ENCODE measurements at regions not wholly inside any gene's neighbourhood (a gene's known extent, or its start where the extent isn't known, plus 50 kb on each side); places are given as distances from the start of the nearest gene placed in this dataset.

GRCh38 chr4:100588076-100588475, 70.3 kb upstream of the EMCN start:
- Histone ChIP-seq H4K20me1 (replicated peaks; ENCODE audit: control insufficient read depth, extremely low read depth, insufficient read depth, low read length) (no peaks in the 10 kb centered on the region), H3K4me2 (ENCODE audit: insufficient read depth, low read length) (no peak overlapping the region), H3K9ac (replicated peaks; ENCODE audit: extremely low read depth, insufficient read depth, low read length) (no peak overlapping the region), H3K79me2 (ENCODE audit: control insufficient read depth, insufficient read depth, low read length) (no peaks in the 10 kb centered on the region), H2AFZ (ENCODE audit: low read depth, low read length) (no peak overlapping the region), H3K36me3 (ENCODE audit: control insufficient read depth in 2 of 2, extremely low read depth in 1 of 2, insufficient read depth in 2 of 2, low read length in 2 of 2) (no peaks in the 10 kb centered on the region), H3K27ac (ENCODE audit: insufficient read depth, low read depth, low read length) (no peak overlapping the region), H3K27me3 (ENCODE audit: control insufficient read depth in 2 of 2, insufficient read depth in 2 of 2, low read length in 2 of 2) (no peaks in the 10 kb centered on the region), H3K4me1 (ENCODE audit: control insufficient read depth, extremely low read depth, insufficient read depth, low read length) (no peaks in the 10 kb centered on the region), H3K9me3 (replicated peaks; ENCODE audit: control insufficient read depth, insufficient read depth, low read length) (no peaks in the 10 kb centered on the region), H3K9me1 (replicated peaks; ENCODE audit: control insufficient read depth, extremely low read depth, insufficient read depth, low read length) (no peaks in the 10 kb centered on the region), H3K4me3 (replicated peaks in 1 of 3; ENCODE audit: insufficient read depth in 1 of 3, low read depth in 1 of 3, low read length in 3 of 3) (no peak overlapping the region)
- CTCF ChIA-PET = no interaction called here
- FAIRE-seq (no peak), DNase-seq (ENCODE audit: low read depth, low spot score) (no peak)
- intact Hi-C loops (cut with micrococcal nuclease) = no loop called here
- POLR2A ChIA-PET = no interaction called here
- dilution Hi-C loops (cut with MboI; ENCODE audit: extremely low pct_ligation_motif_present, low sequenced_read_pairs) = no loop called here
- no TSS peak for BruUV-seq (replicated peaks)
- TF ChIP-seq EZH2 (IDR thresholded peaks at IDR 0.05; ENCODE audit: borderline replicate concordance, low read depth, low read length, severe bottlenecking) (no peak), GATA2 (IDR thresholded peaks at IDR 0.05; ENCODE audit: insufficient read depth, insufficient read length, low read depth, low read length) (no peak), MAX (IDR thresholded peaks at IDR 0.05; ENCODE audit: insufficient read depth, insufficient read length) (no peak), FOS (IDR thresholded peaks at IDR 0.05; ENCODE audit: borderline replicate concordance, insufficient read depth, low read length) (no peak), POLR2A (IDR thresholded peaks at IDR 0.05; ENCODE audit: low read depth, low read length) (no peak), MYC (IDR thresholded peaks at IDR 0.05; ENCODE audit: low read depth, low read length) (no peak)
- TF ChIP-seq, protein P1, sequence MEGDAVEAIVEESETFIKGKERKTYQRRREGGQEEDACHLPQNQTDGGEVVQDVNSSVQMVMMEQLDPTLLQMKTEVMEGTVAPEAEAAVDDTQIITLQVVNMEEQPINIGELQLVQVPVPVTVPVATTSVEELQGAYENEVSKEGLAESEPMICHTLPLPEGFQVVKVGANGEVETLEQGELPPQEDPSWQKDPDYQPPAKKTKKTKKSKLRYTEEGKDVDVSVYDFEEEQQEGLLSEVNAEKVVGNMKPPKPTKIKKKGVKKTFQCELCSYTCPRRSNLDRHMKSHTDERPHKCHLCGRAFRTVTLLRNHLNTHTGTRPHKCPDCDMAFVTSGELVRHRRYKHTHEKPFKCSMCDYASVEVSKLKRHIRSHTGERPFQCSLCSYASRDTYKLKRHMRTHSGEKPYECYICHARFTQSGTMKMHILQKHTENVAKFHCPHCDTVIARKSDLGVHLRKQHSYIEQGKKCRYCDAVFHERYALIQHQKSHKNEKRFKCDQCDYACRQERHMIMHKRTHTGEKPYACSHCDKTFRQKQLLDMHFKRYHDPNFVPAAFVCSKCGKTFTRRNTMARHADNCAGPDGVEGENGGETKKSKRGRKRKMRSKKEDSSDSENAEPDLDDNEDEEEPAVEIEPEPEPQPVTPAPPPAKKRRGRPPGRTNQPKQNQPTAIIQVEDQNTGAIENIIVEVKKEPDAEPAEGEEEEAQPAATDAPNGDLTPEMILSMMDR (IDR thresholded peaks at IDR 0.05; ENCODE audit: extremely low read depth in 1 of 2, insufficient read depth in 1 of 2, low read depth in 1 of 2, low read length in 2 of 2) = no peak

DNA sequence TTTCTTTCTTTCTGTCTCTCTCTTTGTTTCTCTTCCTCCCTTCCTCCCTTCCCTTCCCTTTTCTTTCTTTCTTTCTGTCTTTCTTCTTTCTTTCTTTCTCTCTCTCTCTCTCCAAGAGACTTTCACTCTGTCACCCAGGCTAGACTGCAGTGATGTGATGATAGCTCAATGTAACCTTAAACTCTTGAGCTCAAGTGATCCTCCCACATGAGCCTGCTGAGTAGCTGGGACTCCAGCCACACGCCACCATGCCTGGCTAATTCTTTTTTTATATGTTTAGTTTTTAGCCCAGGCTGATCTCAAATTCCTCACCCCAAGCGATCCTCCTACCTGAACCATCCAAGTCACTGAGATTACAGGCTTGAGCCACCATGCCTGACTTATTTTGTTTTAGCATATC, 64.3 kb upstream of the EMCN start:
- H3K4me2 ChIP-seq (ENCODE audit: insufficient read depth, low read length) = no peak overlapping the region
- no peaks in the 10 kb centered on the region for H3K9me1 ChIP-seq (replicated peaks; ENCODE audit: control insufficient read depth, extremely low read depth, insufficient read depth, low read length)
- no peak overlapping the region for H3K4me3 ChIP-seq (replicated peaks in 1 of 3; ENCODE audit: insufficient read depth in 1 of 3, low read depth in 1 of 3, low read length in 3 of 3)
- H3K79me2 ChIP-seq (ENCODE audit: control insufficient read depth, insufficient read depth, low read length) = no peaks in the 10 kb centered on the region
- no peak overlapping the region for H2AFZ ChIP-seq (ENCODE audit: low read depth, low read length)
- H4K20me1 ChIP-seq (replicated peaks; ENCODE audit: control insufficient read depth, extremely low read depth, insufficient read depth, low read length) = no peaks in the 10 kb centered on the region
- no peak overlapping the region for H3K27ac ChIP-seq (ENCODE audit: insufficient read depth, low read depth, low read length)
- TF ChIP-seq GATA2 (IDR thresholded peaks at IDR 0.05; ENCODE audit: insufficient read depth, insufficient read length, low read depth, low read length) (no peak), JUN (IDR thresholded peaks at IDR 0.05; ENCODE audit: borderline replicate concordance, insufficient read depth, insufficient read length, low read depth) (no peak), POLR2AphosphoS5 (IDR thresholded peaks at IDR 0.05; ENCODE audit: insufficient read depth, low read depth, low read length) (no peak), POLR2A (IDR thresholded peaks at IDR 0.05; ENCODE audit: low read depth, low read length) (no peak), EZH2 (IDR thresholded peaks at IDR 0.05; ENCODE audit: borderline replicate concordance, low read depth, low read length, severe bottlenecking) (no peak), MAX (IDR thresholded peaks at IDR 0.05; ENCODE audit: insufficient read depth, insufficient read length) (no peak), FOS (IDR thresholded peaks at IDR 0.05; ENCODE audit: borderline replicate concordance, insufficient read depth, low read length) (no peak), MYC (IDR thresholded peaks at IDR 0.05; ENCODE audit: low read depth, low read length) (no peak)
- TF ChIP-seq, protein P1 (IDR thresholded peaks at IDR 0.05; ENCODE audit: extremely low read depth in 1 of 2, insufficient read depth in 1 of 2, low read depth in 1 of 2, low read length in 2 of 2) = no peak
- dilution Hi-C loops (cut with MboI; ENCODE audit: extremely low pct_ligation_motif_present, low sequenced_read_pairs) = no loop called here
- DNase-seq (ENCODE audit: low read depth, low spot score) (no peak), FAIRE-seq (no peak)
- H3K4me1 ChIP-seq (ENCODE audit: control insufficient read depth, extremely low read depth, insufficient read depth, low read length) = no peaks in the 10 kb centered on the region
- H3K9me3 ChIP-seq (replicated peaks; ENCODE audit: control insufficient read depth, insufficient read depth, low read length) = no peaks in the 10 kb centered on the region
- no peaks in the 10 kb centered on the region for H3K27me3 ChIP-seq (ENCODE audit: control insufficient read depth in 2 of 2, insufficient read depth in 2 of 2, low read length in 2 of 2)
- ChIA-PET CTCF (no interaction called here), POLR2A (no interaction called here)
- H3K36me3 ChIP-seq (ENCODE audit: control insufficient read depth in 2 of 2, extremely low read depth in 1 of 2, insufficient read depth in 2 of 2, low read length in 2 of 2) = no peaks in the 10 kb centered on the region
- BruUV-seq (replicated peaks) = no TSS peak
- intact Hi-C loops (cut with micrococcal nuclease) = no loop called here
- no peak overlapping the region for H3K9ac ChIP-seq (replicated peaks; ENCODE audit: extremely low read depth, insufficient read depth, low read length)

All from endothelial cell of umbilical vein (primary cell).